ENCODE measurements at regions not wholly inside any gene's neighbourhood (a gene's known extent, or its start where the extent isn't known, plus 50 kb on each side); places are given as distances from the start of the nearest gene placed in this dataset.
"Not testable (repeated sequence)": the region's sequence is repeated elsewhere in the genome, so short reads cannot be mapped to it uniquely, and the experiment has no call there.

GRCh38 chr11:82505379-82505778, 228.3 kb downstream of the FAM181B start:
- no peaks in the 10 kb centered on the region for H3K27me3 Mint-ChIP-seq
- H3K27ac Mint-ChIP-seq, result no peak overlapping the region
- no peak overlapping the region for H3K4me3 Mint-ChIP-seq
- no peaks in the 10 kb centered on the region for H3K9me3 Mint-ChIP-seq
- H3K36me3 Mint-ChIP-seq, result no peaks in the 10 kb centered on the region
- ATAC-seq (replicated peaks), result no peak
- no peaks in the 10 kb centered on the region for H3K4me1 Mint-ChIP-seq
- DNase-seq, result no peak

GRCh38 chr11:82501174-82501573, 232.5 kb downstream of the FAM181B start:
- not testable (repeated sequence) for DNase-seq; H3K36me3 Mint-ChIP-seq; H3K27me3 Mint-ChIP-seq; H3K4me3 Mint-ChIP-seq; H3K9me3 Mint-ChIP-seq; ATAC-seq (replicated peaks); H3K27ac Mint-ChIP-seq; H3K4me1 Mint-ChIP-seq

GRCh38 chr11:82494988-82495432, 238.7 kb downstream of the FAM181B start:
- Mint-ChIP-seq H3K36me3 (no peaks in the 10 kb centered on the region), H3K4me1 (no peaks in the 10 kb centered on the region), H3K4me3 (no peak overlapping the region), H3K9me3 (no peaks in the 10 kb centered on the region), H3K27me3 (no peaks in the 10 kb centered on the region), H3K27ac (no peak overlapping the region)
- ATAC-seq (replicated peaks), result peak; percentile 54 to 67
- DNase-seq, result no peak

- ATAC-seq (replicated peaks), result no peak
- H3K4me1 Mint-ChIP-seq, result no peaks in the 10 kb centered on the region
- H3K27ac Mint-ChIP-seq, result no peak overlapping the region
- no peak for DNase-seq
- no peaks in the 10 kb centered on the region for H3K36me3 Mint-ChIP-seq
- H3K9me3 Mint-ChIP-seq, result peaks cover 0 to 2% of the 10 kb centered on the region in 2 donors
- H3K4me3 Mint-ChIP-seq, result no peak overlapping the region
- H3K27me3 Mint-ChIP-seq, result no peaks in the 10 kb centered on the region
These were observed 258.8 kb downstream of the FAM181B start for GRCh38 chr11:82474876-82475275.

- H3K27ac Mint-ChIP-seq, result no peak overlapping the region
These were observed 268.2 kb downstream of the FAM181B start for GRCh38 chr11:82465481-82465880.

GRCh38 chr11:82462608-82463242, 270.9 kb downstream of the FAM181B start:
- Mint-ChIP-seq H3K27ac (no peak overlapping the region), H3K36me3 (no peaks in the 10 kb centered on the region), H3K9me3 (no peaks in the 10 kb centered on the region), H3K27me3 (no peaks in the 10 kb centered on the region), H3K4me1 (no peaks in the 10 kb centered on the region), H3K4me3 (no peak overlapping the region)
- ATAC-seq (replicated peaks), result no peak
- DNase-seq, result no peak

More at GRCh38 chr11:82465481-82465880, 268.2 kb downstream of the FAM181B start:
- DNase-seq (no peak), ATAC-seq (replicated peaks) (no peak)
- Mint-ChIP-seq H3K4me3 (no peak overlapping the region), H3K27me3 (no peaks in the 10 kb centered on the region), H3K4me1 (no peaks in the 10 kb centered on the region), H3K36me3 (no peaks in the 10 kb centered on the region), H3K9me3 (no peaks in the 10 kb centered on the region)

GRCh38 chr11:82458761-82459160, 274.9 kb downstream of the FAM181B start:
- H3K4me1 Mint-ChIP-seq, result no peaks in the 10 kb centered on the region
- H3K27ac Mint-ChIP-seq, result no peak overlapping the region
- DNase-seq, result no peak
- H3K9me3 Mint-ChIP-seq, result no peaks in the 10 kb centered on the region
- ATAC-seq (replicated peaks), result no peak
- no peaks in the 10 kb centered on the region for H3K36me3 Mint-ChIP-seq
- no peak overlapping the region for H3K4me3 Mint-ChIP-seq
- peaks cover 0 to 6% of the 10 kb centered on the region in 2 donors for H3K27me3 Mint-ChIP-seq

- ATAC-seq (replicated peaks), result no peak
- no peak for DNase-seq
- H3K27me3 Mint-ChIP-seq, result peaks cover 0 to 6% of the 10 kb centered on the region in 2 donors
- H3K4me1 Mint-ChIP-seq, result no peaks in the 10 kb centered on the region
- no peak overlapping the region for H3K4me3 Mint-ChIP-seq
- no peaks in the 10 kb centered on the region for H3K36me3 Mint-ChIP-seq
- H3K9me3 Mint-ChIP-seq, result no peaks in the 10 kb centered on the region
- no peak overlapping the region for H3K27ac Mint-ChIP-seq
These were observed 275.5 kb downstream of the FAM181B start for GRCh38 chr11:82458147-82458546.

GRCh38 chr11:82450996-82451395, 282.7 kb downstream of the FAM181B start:
- DNase-seq (no peak), ATAC-seq (replicated peaks) (no peak)
- H3K9me3 Mint-ChIP-seq, result no peaks in the 10 kb centered on the region
- H3K4me1 Mint-ChIP-seq, result no peaks in the 10 kb centered on the region
- no peaks in the 10 kb centered on the region for H3K36me3 Mint-ChIP-seq
- H3K4me3 Mint-ChIP-seq, result no peak overlapping the region
- H3K27me3 Mint-ChIP-seq, result no peaks in the 10 kb centered on the region
- H3K27ac Mint-ChIP-seq, result no peak overlapping the region

GRCh38 chr11:82406611-82407010, 327.1 kb downstream of the FAM181B start:
- DNase-seq (no peak), ATAC-seq (replicated peaks) (no peak)

GRCh38 chr11:82405421-82405820, 328.2 kb downstream of the FAM181B start:
- DNase-seq (no peak), ATAC-seq (replicated peaks) (no peak)
- Mint-ChIP-seq H3K9me3 (peaks cover 0 to 4% of the 10 kb centered on the region in 2 donors), H3K4me1 (no peaks in the 10 kb centered on the region), H3K27me3 (no peaks in the 10 kb centered on the region), H3K36me3 (no peaks in the 10 kb centered on the region), H3K27ac (no peak overlapping the region), H3K4me3 (no peak overlapping the region)

More at GRCh38 chr11:82406611-82407010, 327.1 kb downstream of the FAM181B start:
- H3K9me3 Mint-ChIP-seq, result peaks cover 3 to 5% of the 10 kb centered on the region in 2 donors
- no peak overlapping the region for H3K27ac Mint-ChIP-seq
- H3K36me3 Mint-ChIP-seq, result no peaks in the 10 kb centered on the region
- no peaks in the 10 kb centered on the region for H3K4me1 Mint-ChIP-seq
- no peak overlapping the region for H3K4me3 Mint-ChIP-seq
- H3K27me3 Mint-ChIP-seq, result no peaks in the 10 kb centered on the region

GRCh38 chr11:82404981-82405380, 328.7 kb downstream of the FAM181B start:
- Mint-ChIP-seq H3K9me3 (peaks cover 0 to under 1% of the 10 kb centered on the region in 2 donors), H3K27ac (no peak overlapping the region), H3K4me1 (no peaks in the 10 kb centered on the region), H3K36me3 (no peaks in the 10 kb centered on the region), H3K4me3 (no peak overlapping the region), H3K27me3 (no peaks in the 10 kb centered on the region)
- DNase-seq (no peak), ATAC-seq (replicated peaks) (no peak)

- H3K27ac Mint-ChIP-seq, result no peak overlapping the region
- H3K36me3 Mint-ChIP-seq, result no peaks in the 10 kb centered on the region
- DNase-seq (no peak), ATAC-seq (replicated peaks) (no peak)
- H3K4me1 Mint-ChIP-seq, result no peaks in the 10 kb centered on the region
- H3K27me3 Mint-ChIP-seq, result no peaks in the 10 kb centered on the region
- no peak overlapping the region for H3K4me3 Mint-ChIP-seq
- no peaks in the 10 kb centered on the region for H3K9me3 Mint-ChIP-seq
These were observed 329.9 kb downstream of the FAM181B start for GRCh38 chr11:82403640-82404305.

GRCh38 chr11:82398300-82398815, 335.3 kb downstream of the FAM181B start:
- DNase-seq, result no peak
- no peak for ATAC-seq (replicated peaks)
- Mint-ChIP-seq H3K4me1 (no peaks in the 10 kb centered on the region), H3K27me3 (no peaks in the 10 kb centered on the region), H3K27ac (no peak overlapping the region), H3K9me3 (peaks cover 0 to 4% of the 10 kb centered on the region in 2 donors), H3K36me3 (no peaks in the 10 kb centered on the region), H3K4me3 (no peak overlapping the region)

GRCh38 chr11:82396639-82397038, 337.0 kb downstream of the FAM181B start:
- not testable (repeated sequence) for H3K36me3 Mint-ChIP-seq; ATAC-seq (replicated peaks); H3K27ac Mint-ChIP-seq; H3K27me3 Mint-ChIP-seq; DNase-seq; H3K4me3 Mint-ChIP-seq; H3K4me1 Mint-ChIP-seq
- H3K9me3 Mint-ChIP-seq, result peaks cover 2 to 12% of the 10 kb centered on the region in 2 donors

Measured in stimulated activated naive B cell treated with anti-CD40 and anti-IgM and Interleukin-4, amounts not matched to agents 10 μg/mL and 1 μg/mL and 100 μg/mL, for 72 hours (primary cell).